Raji (cell line): ENCODE measurements at regions not wholly inside any gene's neighbourhood (a gene's known extent, or its start where the extent isn't known, plus 50 kb on each side); places are given as distances from the start of the nearest gene placed in this dataset.

Experiments used
- POLR2A ChIP-seq: IDR thresholded peaks from 2 replicates; pipeline ENCODE4 v1.6.1; 2011; ENCODE audit warnings: low read depth, low read length, control low read depth; ENCODE audit not compliant: insufficient read depth

GRCh38 chr1:47622776-47623556 is 185.1 kb downstream of the FOXD2 start:
- TF ChIP-seq POLR2A, result no peak

- no peak for TF ChIP-seq POLR2A
Measured at GRCh38 chr1:47623557-47623940, 185.7 kb downstream of the FOXD2 start.

GRCh38 chr1:47624531-47624930 is 186.7 kb downstream of the FOXD2 start:
- no peak for TF ChIP-seq POLR2A

- no peak for TF ChIP-seq POLR2A
Measured at GRCh38 chr1:47627016-47627415, 189.2 kb downstream of the FOXD2 start.

- no peak for TF ChIP-seq POLR2A
Measured at GRCh38 chr1:47627471-47628370, 189.9 kb downstream of the FOXD2 start.

GRCh38 chr1:47629201-47629600 is 191.4 kb downstream of the FOXD2 start:
- TF ChIP-seq POLR2A, result no peak

GRCh38 chr1:47630346-47630745 is 192.5 kb downstream of the FOXD2 start:
- no peak for TF ChIP-seq POLR2A

- no peak for TF ChIP-seq POLR2A
Measured at GRCh38 chr1:47631411-47631995, 193.7 kb downstream of the FOXD2 start.

GRCh38 chr1:47635111-47635510 is 197.3 kb downstream of the FOXD2 start:
- TF ChIP-seq POLR2A, result no peak

GRCh38 chr1:47635597-47635996 is 197.8 kb downstream of the FOXD2 start:
- no peak for TF ChIP-seq POLR2A

GRCh38 chr1:47637111-47637685 is 199.4 kb downstream of the FOXD2 start:
- TF ChIP-seq POLR2A, result no peak

- no peak for TF ChIP-seq POLR2A
Measured at GRCh38 chr1:47638240-47638639, 200.4 kb downstream of the FOXD2 start.

GRCh38 chr1:47638713-47639112 is 200.9 kb downstream of the FOXD2 start:
- TF ChIP-seq POLR2A, result no peak

GRCh38 chr1:47643306-47644211 is 205.7 kb downstream of the FOXD2 start:
- no peak for TF ChIP-seq POLR2A

- TF ChIP-seq POLR2A, result no peak
Measured at GRCh38 chr1:47644212-47644573, 206.3 kb downstream of the FOXD2 start.

- TF ChIP-seq POLR2A, result no peak
Measured at GRCh38 chr1:47645151-47645550, 207.3 kb downstream of the FOXD2 start.
